ENCODE measurements at regions not wholly inside any gene's neighbourhood (a gene's known extent, or its start where the extent isn't known, plus 50 kb on each side); places are given as distances from the start of the nearest gene placed in this dataset.

DNA sequence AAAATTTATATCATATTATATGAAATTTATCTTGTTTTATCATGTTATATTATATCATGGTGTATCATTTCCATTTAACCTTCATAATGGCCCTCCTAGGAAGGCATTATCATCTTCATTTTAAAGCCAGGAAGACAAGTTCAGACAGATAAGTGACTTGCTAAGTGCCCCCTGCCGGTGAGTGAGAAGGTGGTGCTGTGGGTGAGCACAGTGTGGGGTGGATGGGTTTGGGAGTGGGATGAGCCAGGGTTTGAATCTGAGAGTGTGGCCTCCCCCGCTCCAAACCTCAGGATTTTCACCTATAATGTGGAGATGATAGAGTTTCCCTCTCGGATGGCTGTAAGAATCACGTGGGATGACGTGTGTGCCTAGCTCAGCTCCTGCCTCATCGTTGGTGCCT, 108.7 kb upstream of the IGSF21 start:
- TF ChIP-seq, protein P1, sequence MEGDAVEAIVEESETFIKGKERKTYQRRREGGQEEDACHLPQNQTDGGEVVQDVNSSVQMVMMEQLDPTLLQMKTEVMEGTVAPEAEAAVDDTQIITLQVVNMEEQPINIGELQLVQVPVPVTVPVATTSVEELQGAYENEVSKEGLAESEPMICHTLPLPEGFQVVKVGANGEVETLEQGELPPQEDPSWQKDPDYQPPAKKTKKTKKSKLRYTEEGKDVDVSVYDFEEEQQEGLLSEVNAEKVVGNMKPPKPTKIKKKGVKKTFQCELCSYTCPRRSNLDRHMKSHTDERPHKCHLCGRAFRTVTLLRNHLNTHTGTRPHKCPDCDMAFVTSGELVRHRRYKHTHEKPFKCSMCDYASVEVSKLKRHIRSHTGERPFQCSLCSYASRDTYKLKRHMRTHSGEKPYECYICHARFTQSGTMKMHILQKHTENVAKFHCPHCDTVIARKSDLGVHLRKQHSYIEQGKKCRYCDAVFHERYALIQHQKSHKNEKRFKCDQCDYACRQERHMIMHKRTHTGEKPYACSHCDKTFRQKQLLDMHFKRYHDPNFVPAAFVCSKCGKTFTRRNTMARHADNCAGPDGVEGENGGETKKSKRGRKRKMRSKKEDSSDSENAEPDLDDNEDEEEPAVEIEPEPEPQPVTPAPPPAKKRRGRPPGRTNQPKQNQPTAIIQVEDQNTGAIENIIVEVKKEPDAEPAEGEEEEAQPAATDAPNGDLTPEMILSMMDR (IDR thresholded peaks at IDR 0.05) = no peak
- no peak for TF ChIP-seq POLR2A (IDR thresholded peaks at IDR 0.05)
